ENCODE measurements at regions not wholly inside any gene's neighbourhood (a gene's known extent, or its start where the extent isn't known, plus 50 kb on each side); places are given as distances from the start of the nearest gene placed in this dataset.

DNA sequence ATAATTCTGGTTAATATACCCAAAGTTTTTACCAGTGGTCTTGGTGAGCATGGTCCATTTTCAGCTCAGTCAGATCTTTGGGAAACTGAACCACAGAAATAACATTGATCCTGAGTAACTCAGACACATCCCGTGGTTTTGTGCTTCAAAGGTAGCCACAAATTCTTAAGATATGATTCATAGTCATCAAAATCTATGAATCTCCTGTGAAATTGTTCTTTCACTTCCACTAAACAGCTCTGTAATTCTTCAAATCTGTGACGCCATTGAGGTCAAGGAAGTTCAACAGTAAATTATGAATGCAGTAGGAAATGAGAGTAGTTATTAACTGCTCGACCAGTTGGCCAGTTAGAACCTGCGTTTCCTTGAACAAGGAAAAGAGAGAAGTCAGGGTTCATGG, 147.3 kb downstream of the IRS1 start:
- TF ChIP-seq, protein P1, sequence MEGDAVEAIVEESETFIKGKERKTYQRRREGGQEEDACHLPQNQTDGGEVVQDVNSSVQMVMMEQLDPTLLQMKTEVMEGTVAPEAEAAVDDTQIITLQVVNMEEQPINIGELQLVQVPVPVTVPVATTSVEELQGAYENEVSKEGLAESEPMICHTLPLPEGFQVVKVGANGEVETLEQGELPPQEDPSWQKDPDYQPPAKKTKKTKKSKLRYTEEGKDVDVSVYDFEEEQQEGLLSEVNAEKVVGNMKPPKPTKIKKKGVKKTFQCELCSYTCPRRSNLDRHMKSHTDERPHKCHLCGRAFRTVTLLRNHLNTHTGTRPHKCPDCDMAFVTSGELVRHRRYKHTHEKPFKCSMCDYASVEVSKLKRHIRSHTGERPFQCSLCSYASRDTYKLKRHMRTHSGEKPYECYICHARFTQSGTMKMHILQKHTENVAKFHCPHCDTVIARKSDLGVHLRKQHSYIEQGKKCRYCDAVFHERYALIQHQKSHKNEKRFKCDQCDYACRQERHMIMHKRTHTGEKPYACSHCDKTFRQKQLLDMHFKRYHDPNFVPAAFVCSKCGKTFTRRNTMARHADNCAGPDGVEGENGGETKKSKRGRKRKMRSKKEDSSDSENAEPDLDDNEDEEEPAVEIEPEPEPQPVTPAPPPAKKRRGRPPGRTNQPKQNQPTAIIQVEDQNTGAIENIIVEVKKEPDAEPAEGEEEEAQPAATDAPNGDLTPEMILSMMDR (conservative IDR thresholded peaks at IDR 0.05; ENCODE audit: low read depth in 2 of 2) = no peak
- TF ChIP-seq EZH2phosphoT487 (IDR thresholded peaks at IDR 0.05; ENCODE audit: unreplicated experiment) = no peak
- no peak for TF ChIP-seq POLR2AphosphoS5 (IDR thresholded peaks at IDR 0.05; ENCODE audit: low read depth)
- no peak for TF ChIP-seq EZH2 (IDR thresholded peaks at IDR 0.05; ENCODE audit: low read depth, unreplicated experiment)
- TF ChIP-seq STAT1 (IDR thresholded peaks at IDR 0.05; ENCODE audit: unreplicated experiment) = no peak
- TF ChIP-seq, protein P2, sequence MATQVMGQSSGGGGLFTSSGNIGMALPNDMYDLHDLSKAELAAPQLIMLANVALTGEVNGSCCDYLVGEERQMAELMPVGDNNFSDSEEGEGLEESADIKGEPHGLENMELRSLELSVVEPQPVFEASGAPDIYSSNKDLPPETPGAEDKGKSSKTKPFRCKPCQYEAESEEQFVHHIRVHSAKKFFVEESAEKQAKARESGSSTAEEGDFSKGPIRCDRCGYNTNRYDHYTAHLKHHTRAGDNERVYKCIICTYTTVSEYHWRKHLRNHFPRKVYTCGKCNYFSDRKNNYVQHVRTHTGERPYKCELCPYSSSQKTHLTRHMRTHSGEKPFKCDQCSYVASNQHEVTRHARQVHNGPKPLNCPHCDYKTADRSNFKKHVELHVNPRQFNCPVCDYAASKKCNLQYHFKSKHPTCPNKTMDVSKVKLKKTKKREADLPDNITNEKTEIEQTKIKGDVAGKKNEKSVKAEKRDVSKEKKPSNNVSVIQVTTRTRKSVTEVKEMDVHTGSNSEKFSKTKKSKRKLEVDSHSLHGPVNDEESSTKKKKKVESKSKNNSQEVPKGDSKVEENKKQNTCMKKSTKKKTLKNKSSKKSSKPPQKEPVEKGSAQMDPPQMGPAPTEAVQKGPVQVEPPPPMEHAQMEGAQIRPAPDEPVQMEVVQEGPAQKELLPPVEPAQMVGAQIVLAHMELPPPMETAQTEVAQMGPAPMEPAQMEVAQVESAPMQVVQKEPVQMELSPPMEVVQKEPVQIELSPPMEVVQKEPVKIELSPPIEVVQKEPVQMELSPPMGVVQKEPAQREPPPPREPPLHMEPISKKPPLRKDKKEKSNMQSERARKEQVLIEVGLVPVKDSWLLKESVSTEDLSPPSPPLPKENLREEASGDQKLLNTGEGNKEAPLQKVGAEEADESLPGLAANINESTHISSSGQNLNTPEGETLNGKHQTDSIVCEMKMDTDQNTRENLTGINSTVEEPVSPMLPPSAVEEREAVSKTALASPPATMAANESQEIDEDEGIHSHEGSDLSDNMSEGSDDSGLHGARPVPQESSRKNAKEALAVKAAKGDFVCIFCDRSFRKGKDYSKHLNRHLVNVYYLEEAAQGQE (IDR thresholded peaks at IDR 0.05; ENCODE audit: unreplicated experiment) = no peak
